HG03095 (cell line): ENCODE measurements at regions not wholly inside any gene's neighbourhood (a gene's known extent, or its start where the extent isn't known, plus 50 kb on each side); places are given as distances from the start of the nearest gene placed in this dataset.

Experiments used
- ATAC-seq: cut with Tn5 transposase; IDR thresholded peaks from one replicate; pipeline ENCODE4 v1.9.1; 2021; ENCODE audit warnings: moderate library complexity; ENCODE audit not compliant: unreplicated experiment

DNA sequence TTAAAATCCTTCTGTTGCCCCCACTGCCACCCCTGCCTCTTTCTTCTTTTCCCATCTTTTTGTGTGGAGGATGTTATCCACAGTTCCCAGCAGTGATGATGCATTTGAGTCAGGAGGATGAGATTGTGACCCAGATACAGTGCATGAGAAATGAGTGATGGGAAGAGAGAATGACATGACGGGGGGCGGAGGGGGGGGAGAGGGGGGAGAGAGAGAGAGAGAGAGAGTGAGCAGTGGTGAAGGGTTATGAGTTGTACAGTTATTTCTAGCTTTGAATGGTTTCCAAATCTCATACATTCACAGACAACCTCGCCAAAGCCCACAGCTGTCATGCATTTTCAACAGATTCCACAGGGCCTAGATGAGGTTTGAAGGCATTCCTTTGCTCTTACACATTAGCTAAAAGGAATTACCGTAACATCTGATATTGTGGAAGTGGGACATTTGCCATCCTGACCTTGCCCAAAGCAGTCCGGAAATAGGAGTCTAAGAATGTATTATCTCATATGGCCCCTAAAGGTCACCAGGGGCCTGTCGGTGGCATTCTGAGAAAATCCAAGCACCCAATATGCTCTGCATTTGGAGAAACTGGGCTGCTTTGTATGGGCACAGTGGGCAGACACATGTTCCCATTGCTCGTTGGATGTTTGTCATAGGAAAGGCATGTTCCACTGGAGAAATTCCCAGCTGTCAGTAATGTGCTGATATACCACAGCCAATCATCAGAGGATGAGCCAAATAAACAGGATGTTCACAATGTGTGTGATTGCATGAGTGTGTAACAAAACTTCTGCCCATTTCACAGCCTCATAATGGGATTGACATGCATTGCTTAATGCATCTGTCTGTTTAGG, 435.8 kb downstream of the SPRY1 start:
- ATAC-seq: no peak

DNA sequence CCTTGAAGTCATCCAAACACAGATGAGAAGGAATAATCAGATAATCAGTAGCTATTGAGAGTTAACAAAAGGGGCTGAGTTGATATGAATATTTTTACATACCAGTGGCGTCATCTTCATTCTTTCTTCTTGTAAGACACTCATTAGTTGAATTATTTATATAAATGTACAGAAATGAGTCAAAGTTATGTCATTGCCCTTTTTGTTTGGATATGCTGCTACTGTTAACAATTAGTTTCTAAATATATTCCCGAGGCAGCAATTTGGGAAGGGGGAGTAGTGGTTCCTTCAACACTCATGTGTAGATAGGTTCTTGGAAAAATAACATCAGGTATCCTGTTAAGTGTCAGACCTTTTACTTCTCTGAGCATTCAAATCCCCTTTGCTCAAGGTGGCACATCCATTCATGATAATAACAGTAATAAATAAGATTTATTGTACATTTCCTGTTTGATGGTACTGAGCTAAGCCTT, 436.6 kb downstream of the SPRY1 start:
- ATAC-seq: no peak

DNA sequence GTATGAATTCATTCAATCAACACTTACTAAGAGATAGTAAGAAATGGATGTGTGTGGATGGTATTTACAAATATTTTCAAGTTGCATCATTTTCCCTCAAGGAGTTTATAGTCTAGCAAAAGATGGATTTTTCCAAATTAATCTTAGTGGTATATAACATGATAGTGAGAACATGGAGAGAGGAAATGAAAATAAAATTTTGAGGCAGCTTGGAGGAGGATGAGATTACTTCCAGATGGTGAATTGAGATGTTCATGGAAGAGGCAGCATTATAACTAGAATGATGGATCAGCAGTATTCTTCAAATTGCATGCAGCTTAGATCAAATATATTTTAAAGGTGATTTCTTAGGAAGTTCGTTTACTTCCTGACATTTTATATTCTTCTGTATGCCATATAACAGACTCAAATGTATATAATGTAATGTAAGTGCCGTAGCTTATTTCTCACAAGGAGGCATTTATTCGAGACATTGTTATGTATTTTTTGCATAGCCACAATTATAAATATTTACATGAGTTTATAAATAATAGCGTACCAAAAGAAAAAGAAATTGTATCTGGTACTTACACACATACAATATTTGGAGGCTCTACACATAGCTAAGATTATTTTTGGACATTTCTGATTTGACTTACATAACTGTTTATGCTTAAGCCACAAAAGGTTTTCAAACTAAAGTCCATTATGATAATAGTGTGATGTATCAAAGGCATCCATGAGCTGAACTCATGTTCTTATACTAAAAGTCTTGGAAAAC, 439.4 kb downstream of the SPRY1 start:
- ATAC-seq: no peak

DNA sequence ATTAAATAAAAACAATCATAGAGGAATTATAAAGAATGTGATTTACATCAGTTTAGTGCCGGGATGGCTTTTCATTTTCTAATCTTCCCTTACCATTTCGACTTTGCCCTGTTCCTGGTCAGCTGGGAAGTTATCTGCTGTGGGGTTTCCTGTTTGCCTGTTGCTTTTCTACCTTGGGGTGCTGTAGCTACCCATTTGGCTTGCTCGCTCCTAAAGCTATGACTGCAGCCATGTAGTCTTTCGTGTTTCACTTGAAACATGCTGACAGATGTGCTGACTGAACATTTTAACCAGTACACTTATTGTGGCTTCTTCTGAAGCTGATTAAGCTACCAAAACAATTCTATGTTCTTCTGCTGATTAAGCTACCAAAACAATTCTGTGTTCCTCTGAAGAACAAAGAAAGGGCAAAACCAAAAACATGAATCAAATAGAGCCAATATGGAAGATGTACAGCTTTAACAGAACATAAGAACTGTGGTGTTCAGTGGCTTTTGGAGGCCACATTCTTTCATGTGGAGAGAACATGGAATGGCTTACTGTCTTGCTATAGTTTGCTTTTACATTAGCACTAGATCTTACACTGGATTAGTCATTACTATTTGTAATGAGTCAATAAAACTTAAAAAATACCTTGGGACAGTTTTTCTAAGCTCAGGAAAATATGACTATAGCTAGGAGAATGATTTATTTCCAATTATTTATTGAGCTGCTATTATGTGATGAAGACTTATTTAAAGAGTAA, 440.4 kb downstream of the SPRY1 start:
- no peak for ATAC-seq

DNA sequence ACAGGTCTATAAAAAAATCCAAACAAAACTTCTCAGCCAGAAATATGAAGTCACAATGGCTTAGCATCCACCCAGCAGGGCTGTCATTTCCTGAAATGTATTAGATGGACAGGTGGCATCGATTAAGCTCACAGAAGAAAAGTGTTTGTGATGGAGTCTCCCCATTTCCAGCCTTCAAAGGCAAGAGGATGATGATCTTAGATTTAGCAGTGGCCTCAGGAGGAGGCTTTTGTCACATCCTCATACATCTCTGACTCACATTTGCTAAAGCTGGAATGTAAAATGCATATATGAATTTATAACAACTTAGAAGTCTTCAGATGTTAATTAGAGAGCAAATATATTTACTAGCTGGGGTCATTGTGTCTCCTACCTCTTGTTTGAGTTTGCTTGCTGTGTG, 441.9 kb downstream of the SPRY1 start:
- no peak for ATAC-seq

DNA sequence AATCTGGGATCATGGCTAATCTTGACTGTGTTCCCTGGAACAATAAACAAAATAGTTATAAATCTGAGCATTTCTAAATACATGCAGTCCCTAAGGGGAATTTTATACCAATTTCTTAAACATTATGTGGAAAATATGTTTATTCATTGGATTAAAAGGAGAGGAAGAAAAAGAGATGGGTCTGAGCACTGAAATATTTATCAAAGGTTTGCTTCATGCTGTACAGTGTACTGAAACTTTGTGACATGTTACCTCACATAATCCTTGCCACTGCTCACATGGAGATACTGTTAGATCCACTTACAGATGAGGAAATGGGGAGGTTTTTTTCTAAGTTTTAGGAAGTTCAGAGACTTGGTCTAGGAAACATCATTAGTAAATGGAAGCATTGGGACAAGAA, 443.6 kb downstream of the SPRY1 start:
- ATAC-seq: no peak

DNA sequence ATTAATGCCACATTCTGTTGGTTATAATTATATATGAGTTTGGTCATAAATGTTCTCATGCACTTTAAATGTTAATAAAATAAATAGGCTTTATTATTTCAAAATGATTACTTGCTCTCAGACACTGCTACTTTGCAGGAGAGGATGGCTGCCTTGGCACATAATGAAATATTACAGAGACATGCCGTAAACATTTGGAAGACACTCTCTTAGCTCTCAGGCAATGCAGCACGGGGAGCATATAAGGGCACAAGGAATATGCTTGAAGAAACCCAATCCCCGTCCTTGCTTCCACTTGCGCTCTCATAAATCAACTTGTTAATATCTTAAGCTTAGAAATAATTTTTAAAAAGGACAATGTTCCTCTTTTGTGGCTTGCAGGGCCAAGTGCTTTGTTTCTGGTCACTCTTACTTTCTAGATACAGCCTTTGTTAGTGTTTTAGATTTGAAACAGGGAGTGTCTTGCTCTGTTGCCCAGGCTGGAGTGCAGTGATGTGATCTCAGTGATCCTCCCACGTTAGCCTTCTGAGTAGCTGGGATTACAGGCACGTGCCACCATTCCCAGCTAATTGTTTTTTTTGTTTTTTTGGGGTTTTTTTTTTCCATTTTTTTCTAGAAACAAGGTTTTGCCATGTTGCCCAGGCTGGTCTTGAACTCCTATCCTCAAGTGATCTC, 445.0 kb downstream of the SPRY1 start:
- no peak for ATAC-seq

DNA sequence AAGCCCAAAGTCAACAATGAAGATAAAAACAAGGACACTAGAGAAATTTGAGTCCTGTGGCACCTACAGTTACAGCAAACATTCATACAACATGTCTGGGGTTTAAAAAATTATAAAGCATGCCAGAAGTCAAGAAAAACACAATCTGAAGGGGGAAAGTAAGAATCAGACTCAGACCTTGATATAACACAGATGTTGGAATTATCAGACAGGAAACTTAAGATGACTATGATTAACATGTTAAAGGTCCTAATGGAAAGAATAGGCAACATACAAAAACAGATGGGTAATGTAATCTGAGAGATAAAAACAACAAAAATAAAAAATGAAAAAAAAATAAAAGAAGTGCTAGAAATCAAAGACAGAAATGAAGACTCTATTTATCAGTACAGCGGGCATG, 446.5 kb downstream of the SPRY1 start:
- ATAC-seq: no peak

DNA sequence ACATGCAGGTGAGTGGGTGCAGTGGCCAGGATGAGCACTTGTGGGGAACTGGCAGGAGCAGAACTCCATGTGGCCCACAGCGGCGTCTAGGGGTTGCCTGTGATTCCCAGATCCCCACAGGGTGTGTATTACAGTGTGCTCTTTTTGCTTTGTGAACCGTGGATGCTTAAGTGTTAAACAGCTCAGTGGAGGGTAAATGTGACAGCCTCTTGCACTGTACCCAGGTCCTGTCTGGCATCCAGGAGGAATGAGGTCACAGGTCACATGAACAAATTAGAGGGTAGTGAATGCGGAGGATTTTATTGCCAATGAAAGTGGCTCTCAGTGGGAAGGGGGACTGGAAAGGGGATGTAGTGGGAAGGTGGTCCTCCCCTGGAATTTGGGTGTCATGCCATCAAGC, 447.8 kb downstream of the SPRY1 start:
- ATAC-seq: no peak

DNA sequence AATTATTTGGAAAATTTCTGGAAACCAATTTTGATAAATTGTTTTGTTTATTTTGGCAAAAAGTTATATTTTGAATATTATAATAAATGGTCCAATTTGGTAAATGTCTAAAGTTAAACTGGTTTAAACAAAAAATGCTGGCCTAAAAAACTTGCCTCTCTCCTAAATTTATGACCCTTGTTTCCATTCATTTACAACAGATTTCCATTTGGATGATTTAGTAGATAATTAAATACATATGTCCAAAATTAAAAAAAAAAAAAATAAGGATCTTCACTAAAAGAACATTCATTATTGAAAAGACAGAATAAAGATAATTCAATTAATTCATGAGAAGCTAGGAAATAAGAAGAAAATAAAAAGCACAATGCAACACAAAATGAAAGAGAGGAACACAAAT, 449.5 kb downstream of the SPRY1 start:
- no peak for ATAC-seq

DNA sequence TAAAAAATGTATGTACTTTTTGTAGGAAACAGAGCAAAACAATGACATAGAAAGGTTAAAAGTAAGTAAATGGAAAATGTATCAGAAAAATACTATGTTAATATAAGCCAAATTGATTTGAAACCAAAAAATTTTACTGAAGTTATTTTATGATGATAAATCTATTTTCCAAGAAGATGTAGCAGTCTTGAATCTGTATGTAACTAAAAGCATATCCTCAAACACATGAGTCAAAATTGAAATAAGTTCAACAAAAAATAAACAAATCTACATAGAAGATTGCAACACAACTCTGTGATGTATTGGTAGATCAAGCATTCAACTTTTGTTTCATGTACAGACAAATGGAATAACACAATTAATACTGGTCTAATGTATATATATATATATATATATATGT, 450.0 kb downstream of the SPRY1 start:
- ATAC-seq: no peak

DNA sequence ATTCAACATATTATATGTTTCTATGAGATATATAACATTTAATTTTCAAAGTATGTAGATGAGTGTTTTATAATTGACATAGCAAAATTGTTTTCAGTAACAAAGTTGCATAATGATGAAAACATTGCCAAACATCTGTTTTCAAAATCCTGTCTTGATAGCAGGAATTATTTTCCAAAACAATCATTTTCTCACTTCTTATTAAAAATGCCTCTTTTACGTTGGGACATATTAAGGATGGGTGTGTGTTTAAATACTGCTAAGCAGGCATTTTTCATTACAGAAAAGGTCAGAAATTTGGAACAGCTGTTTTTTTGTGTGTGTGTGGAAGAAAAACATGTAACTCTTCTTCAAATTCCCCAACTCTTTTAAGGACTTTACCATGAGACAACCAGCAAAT, 452.0 kb downstream of the SPRY1 start:
- no peak for ATAC-seq

DNA sequence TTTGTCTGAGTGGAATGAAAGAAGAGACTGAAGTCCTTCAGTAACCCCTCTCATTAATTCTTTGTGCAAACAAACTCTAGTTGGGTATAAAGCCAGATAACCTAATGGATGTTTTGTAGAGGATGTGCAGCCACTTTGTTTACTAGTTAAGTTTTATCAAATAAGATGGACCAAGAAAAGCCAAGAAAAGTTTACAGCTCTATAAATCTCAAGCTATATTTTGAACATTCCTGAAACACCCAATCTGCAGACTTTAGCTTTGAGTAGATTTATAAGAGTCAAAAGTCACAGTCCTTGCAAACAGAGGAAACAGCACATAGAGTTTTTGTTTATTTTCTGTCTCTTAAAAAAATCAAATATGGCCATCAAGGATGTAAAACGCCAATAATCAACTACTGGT, 452.9 kb downstream of the SPRY1 start:
- ATAC-seq: no peak

DNA sequence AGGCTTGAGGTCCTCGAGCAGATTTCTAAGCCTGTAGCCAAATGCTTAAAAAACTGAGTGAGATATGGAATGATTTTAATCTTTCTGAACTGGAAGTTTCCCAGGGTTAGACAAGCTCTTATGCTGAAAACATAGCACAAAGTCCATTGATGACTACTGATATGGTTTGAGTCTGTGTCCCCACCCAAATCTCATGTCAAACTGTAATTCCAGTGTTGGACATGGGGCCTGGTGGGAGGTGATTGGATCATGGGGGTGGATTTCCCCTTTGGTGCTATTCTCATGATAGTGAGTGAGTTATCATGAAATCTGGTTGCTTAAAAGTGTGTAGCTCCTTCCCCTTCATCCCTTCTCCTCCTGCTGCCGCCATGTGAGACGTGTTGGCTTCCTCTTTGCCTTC, 454.9 kb downstream of the SPRY1 start:
- no peak for ATAC-seq

DNA sequence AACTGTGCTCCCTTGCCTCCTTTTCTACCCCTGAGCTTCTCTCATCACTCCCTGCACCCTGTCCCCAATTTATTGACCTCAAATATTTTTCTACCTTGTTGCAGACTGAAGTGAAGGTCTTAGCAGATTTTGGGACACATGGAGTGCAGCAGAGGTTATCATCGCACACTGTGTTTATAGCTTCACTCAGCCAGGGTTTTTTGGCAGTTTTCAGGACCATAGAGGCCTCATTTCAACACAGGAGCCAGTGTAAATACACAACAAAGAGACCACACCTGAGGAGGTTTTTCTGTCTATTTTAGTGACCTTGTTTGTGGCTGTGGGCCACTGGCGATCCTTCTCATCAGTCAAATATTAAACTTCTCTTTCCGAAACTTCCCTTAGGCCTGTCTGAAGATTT, 457.1 kb downstream of the SPRY1 start:
- no peak for ATAC-seq

DNA sequence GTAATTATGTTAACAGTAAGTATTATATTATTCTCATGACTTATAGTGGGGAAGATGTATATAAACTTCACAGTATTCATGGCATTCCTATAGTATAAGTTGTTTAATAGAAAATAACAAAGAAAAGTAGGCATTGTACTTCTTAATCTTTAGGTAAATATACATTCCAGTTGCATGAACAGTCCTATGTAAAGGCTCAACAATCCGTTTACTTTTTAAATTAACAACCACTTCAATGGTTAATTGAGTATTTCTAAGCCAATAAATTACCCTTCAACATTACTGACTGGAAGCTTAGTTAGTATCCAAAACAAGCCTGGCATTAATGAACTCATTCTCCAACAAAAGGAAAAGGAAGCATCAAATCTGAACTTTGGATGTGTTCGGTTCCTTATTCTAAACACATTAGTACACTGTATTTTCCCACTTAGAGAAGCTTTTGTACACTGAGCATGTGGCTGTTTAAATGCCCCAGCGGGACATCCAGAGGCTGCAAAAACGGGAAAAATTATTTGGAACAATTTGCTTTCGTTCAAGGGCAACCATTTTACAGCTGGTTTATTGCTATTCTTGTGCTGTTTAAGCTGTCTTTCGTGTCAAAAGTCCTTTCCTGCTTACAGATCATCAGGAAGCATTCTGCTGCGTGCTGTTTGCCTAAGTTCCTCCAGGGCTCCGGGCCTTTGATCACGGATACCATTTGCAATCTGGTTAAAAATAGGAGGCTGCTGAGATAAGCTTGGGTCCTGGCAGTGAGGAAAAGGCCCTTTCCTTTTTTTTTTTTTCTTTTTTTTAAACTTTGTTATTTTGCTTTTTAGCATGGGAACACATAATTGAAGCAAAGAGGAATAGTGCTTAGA, 460.3 kb downstream of the SPRY1 start:
- ATAC-seq: no peak

DNA sequence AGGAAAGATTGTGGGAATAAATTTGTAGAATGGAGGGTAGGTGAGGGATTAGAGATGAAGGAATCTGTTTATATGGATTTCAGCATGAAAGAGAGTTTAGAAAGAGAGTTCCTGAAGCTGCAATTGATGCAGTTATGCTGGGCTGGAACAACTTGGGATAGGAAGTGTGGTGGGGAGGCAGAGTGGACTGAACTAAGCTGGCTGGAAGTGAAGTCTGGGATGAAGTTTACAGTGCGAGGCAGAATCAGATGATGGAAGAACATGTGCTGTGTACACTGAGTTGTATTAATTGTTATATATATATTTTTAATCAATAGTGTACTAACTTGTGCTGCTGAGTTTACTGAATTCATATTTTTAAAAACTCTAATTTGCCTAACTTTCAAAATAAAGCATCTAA, 461.9 kb downstream of the SPRY1 start:
- ATAC-seq: no peak

DNA sequence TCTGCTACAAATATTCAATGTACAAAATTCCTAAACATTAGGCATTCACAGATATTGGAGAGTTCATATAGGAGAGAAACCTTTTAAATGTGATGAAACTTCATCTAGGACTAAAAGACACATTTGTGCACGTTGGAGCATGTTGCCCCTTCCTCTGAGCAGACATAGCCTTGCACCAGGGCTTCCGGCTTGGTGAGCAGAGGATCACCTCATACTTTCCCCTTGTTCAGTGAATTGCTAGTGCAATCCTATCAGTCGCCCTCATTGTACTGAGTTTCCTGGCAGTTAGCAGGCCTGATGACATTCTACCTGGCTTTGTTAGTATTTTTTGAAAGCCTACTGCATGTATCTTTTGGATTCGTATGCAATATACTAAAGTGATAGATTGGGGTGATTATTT, 466.2 kb downstream of the SPRY1 start:
- no peak for ATAC-seq

DNA sequence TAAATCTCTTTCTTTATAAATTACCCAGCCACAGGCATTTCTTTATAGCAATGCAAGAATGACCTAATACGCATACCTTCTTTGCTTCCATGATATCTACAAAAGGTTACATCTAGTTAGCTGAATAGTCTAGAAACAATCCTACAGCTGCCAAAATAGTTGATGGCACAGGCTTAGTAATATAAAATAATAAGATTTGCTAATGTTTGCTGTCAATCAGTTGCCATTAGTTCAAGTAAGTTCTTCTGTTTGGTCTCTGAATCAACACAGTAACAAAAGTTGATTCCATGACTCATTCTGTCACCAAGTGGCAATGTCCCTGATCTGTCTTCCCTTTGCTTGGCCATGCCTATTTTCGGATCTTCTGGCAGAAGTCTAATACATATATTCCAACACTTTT, 470.2 kb downstream of the SPRY1 start:
- no peak for ATAC-seq

DNA sequence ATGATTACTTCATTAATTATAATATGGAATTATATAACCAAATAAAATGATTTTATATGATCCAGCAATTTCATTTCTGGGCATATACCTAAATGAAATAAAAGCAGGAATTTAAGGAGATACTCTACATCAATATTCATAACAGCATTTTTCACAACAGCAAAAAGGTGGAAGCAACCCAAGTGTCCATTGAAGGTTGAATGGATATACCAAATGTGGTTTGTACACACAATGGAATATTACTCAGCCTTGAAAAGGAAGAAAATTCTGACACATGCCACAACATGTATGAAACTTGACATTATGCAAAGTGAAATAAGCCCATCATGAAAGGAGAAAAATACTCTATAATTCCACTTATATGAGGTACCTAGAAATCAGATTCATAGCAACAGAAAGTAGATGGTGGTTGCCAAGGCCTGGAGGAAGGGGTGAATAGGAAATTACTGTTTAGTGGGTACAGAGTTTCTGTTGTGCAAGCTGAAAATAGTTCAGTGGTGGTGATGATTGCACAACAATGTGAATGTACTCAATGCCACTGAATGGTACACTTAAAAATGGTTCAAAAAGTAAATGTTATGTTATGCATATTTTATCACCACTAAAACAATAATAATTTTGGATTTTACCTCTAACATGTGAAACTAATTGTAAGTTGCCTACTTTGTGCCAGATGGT, 471.5 kb downstream of the SPRY1 start:
- ATAC-seq: no peak
